BJ (cell line): ENCODE measurements at regions not wholly inside any gene's neighbourhood (a gene's known extent, or its start where the extent isn't known, plus 50 kb on each side); places are given as distances from the start of the nearest gene placed in this dataset.

Experiments
- CTCF ChIA-PET: fragments of 350-600 bp; formaldehyde crosslinking; extraction: SDS; loops from one replicate; lab custom pipeline; 2021; ENCODE audit warnings: antibody characterized with exemption, inconsistent platforms; lab: Yijun Ruan, JAX
- POLR2A ChIA-PET: fragments of 300-600 bp; sonication (Branson Sonifier 250); formaldehyde crosslinking; extraction: SDS; loops from one replicate; lab custom pipeline; 2021; ENCODE audit warnings: antibody characterized with exemption; lab: Charles Lee
- DNase-seq: peaks from one replicate; pipeline ENCODE4 v3.0.0-alpha.2; 2011; ENCODE audit warnings: low read depth
- H3K27me3 ChIP-seq: 2 replicates; pipeline ENCODE4 v1.6.0; 2011; ENCODE audit warnings: low read length; ENCODE audit not compliant: control insufficient read depth, insufficient read depth
- H3K36me3 ChIP-seq: 2 replicates; pipeline ENCODE4 v1.5.1; 2011; ENCODE audit warnings: low read length; ENCODE audit not compliant: control insufficient read depth, insufficient read depth
- H3K4me3 ChIP-seq: 2 replicates; pipeline ENCODE4 v1.5.1; 2011; ENCODE audit warnings: low read depth, mild to moderate bottlenecking, control low read depth, low read length
- CTCF ChIP-seq: IDR thresholded peaks from 2 replicates; pipeline ENCODE4 v1.5.1; 2011; ENCODE audit warnings: low read depth, mild to moderate bottlenecking, control low read depth, inconsistent platforms, low read length, moderate library complexity; ENCODE audit not compliant: insufficient read depth

- H3K4me3 ChIP-seq = no peak overlapping the region
- CTCF ChIA-PET = interaction anchor here (0.6 to 4.1 kb wide), 9 partner anchors 9 to 933 kb away, joined by 3 to 29 read pairs (median 4); no protein-coding TSS in a partner anchor
- POLR2A ChIA-PET = interaction anchor here (0.6 kb wide), 1 partner anchor 222 kb away, joined by 4 read pairs; no protein-coding TSS in a partner anchor
- H3K36me3 ChIP-seq = no peaks in the 10 kb centered on the region
- no peak for TF ChIP-seq CTCF
- H3K27me3 ChIP-seq = peaks cover 19% of the 10 kb centered on the region
- no peak for DNase-seq
Observed at GRCh38 chr14:100660882-100661635, 65.6 kb upstream of the DLK1 start.

DNA sequence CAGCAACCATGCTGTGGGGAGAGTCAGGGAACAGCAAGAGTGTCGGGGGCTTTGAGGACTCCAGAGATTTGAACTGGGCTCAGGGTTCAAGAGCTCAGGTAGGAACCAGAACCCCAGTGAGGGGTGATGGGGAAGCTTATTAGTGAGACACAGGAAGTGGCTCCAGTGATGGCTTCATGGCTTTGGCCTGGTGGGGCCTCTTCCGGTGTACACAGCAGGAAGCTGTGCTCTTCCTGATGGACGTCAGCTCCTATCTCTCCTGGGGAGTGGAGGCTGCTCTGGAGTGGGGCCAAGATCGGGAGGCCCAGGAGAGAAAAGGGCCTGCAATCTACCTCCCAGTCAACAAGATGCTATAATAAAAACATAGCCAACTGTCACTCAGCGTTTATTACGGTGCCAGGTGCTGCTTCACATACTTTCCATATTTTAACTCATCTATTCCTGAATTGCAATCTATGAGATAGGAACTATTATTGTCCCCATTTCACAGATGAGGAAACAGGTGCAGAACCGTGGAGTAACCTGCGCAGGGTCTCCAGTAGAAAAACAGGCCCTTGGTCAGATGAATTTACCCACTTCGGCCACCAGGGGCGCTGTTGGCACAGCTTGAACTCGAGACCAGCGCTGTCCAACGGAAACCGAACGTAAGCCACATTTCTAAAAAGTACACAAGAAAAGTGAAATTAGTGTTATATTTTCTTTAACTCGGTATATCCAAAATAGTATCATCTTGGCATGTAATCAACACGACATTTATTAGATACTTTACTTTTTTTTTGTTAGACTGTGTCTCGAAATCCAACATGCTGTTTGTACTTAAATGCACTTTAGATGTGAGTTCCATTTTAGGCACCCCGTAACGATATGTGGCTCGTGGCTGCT lies 63.6 kb upstream of the DLK1 start:
- no peak overlapping the region for H3K4me3 ChIP-seq
- CTCF ChIA-PET = interaction anchor here (0.6 to 4.1 kb wide), 26 partner anchors 10 to 976 kb away, joined by 3 to 33 read pairs (median 4); partner anchors contain the start of gene MEG3
- peak; percentile 89 for TF ChIP-seq CTCF
- H3K36me3 ChIP-seq = no peaks in the 10 kb centered on the region
- DNase-seq = no peak
- peaks cover 26% of the 10 kb centered on the region for H3K27me3 ChIP-seq
- POLR2A ChIA-PET = no interaction called here

DNA sequence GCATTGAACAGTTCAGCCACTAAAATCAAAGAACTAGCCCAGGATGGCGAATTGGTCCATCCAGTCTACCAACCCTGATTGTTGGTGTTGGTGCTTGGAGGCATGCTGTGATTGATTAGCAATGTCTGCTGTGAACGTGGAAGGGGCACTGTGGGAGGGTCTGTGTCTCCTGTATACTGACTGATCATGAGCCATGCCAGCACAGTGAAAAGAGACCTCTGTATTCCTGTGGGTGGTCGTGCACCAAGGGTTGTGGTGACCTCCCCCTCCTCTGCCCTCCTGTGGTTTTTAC lies 63.0 kb upstream of the DLK1 start:
- Histone ChIP-seq H3K27me3 (peaks cover 27% of the 10 kb centered on the region), H3K36me3 (no peaks in the 10 kb centered on the region), H3K4me3 (no peak overlapping the region)
- DNase-seq = no peak
- ChIA-PET POLR2A (no interaction called here), CTCF (interaction anchor here (0.6 to 4.1 kb wide), 14 partner anchors 9 to 976 kb away, joined by 3 to 33 read pairs (median 6); no protein-coding TSS in a partner anchor)
- no peak for TF ChIP-seq CTCF

DNA sequence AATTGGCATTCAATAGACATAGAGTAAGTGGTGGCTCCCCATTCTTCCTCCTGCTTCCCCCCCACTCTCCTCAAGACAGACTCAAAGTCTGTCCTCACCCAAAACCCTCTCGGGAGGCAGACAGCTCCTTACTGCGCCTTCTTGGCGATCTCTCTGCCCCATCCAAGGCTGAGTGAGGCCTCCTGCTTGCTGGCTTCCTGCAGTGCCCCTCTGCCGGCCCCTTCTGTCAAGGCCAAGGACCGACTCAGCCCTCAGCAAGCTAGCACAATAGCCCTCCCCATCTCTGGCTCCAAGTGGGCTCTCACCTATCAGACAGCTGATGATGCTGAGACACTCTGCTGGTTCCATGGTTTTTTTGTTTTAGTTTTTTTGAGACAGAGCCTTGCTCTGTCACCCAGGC lies 62.5 kb upstream of the DLK1 start:
- CTCF ChIA-PET = interaction anchor here (0.6 to 4.1 kb wide), 8 partner anchors 9 to 571 kb away, joined by 3 to 33 read pairs (median 6); no protein-coding TSS in a partner anchor
- H3K4me3 ChIP-seq = no peak overlapping the region
- H3K36me3 ChIP-seq = no peaks in the 10 kb centered on the region
- TF ChIP-seq CTCF = no peak
- POLR2A ChIA-PET = no interaction called here
- no peak for DNase-seq
- peaks cover 29% of the 10 kb centered on the region for H3K27me3 ChIP-seq
